Activated CD4-positive, alpha-beta T cell treated with anti-CD3 and anti-CD28 coated beads, Interleukin-2, amount 50 U/mL, for 48 hours (primary cell): ENCODE measurements at regions not wholly inside any gene's neighbourhood (a gene's known extent, or its start where the extent isn't known, plus 50 kb on each side); places are given as distances from the start of the nearest gene placed in this dataset.

ENCODE experiments used
- DNase-seq, 2 experiments: peaks; one replicate each; pipeline ENCODE4 v3.0.0-alpha.2; 2020

DNA sequence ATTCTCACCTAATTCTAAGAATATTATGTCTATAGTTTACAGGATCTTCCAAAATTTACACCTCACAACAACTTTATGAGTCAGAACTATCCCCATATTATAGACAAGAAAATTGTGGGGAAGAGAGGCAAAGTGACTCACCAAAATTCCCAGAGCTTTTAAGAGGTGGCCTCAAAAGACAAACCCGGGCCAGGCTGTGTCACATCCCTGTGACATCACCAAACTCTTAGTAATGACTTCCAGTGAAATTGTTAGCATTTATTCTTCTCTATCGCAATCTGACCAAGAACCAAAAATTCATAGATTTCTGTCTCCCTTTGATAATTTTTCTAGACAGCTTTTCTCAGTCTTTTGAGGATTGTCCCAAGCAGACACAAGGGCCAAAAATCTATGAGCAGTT, 134.3 kb downstream of the SNX19 start:
- no peak for DNase-seq

GRCh38 chr11:130782361-130783222, 133.7 kb downstream of the SNX19 start:
- no peak for DNase-seq

DNA sequence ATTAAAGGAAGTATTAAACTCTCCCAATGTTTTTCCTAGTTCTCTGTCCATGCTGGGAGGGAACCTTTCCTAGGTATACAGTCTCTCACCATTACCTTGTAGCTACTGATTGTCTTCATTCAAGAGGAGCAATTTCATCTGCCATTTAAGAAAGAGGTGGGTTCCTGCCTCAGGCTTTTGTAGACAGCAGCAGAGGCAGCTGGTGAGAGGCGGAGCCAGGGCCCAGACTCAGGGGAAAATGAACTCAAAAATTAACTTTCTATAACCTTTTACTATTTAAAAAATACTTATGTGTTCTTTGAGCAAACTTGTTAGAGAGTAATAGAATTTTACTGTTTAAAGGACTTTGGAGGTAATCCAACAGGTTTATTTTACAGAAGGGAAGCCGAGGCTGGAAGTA, 133.0 kb downstream of the SNX19 start:
- DNase-seq: no peak

DNA sequence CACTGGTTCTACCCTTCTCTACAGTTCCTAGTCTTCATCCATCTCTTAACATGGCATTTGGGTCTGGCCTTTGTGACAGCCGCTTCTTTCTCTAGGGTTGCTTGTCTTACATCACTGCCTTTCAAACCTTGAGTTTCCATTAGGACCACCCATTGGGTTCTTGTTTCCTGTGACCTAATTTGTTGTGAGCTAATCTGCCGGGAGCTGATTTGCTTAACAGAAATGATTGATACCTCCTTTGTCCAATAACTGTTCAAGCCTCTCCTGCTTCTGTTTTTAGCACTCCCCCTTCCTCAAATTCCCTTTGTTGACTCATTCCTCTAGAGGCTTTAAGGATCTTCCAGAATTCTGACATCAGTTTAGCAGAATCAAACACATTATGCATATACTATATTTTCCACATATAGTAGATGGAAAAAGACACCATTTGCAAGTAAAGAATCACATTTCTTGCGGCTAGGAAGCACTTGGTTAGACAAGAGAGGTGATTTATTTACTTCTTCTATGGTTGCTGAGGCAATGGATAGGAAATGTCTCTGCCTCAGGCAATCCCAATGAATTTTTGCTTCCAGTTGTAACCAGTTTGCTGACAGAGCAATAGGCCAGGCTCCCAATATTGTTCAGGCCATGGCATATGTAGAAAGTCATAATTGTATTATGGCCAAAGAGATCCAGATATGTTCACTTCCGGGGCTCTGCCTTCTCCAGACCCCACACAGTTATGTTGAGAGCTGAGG, 130.7 kb downstream of the SNX19 start:
- DNase-seq: no peak

GRCh38 chr11:130786586-130786985, 129.7 kb downstream of the SNX19 start:
- no peak for DNase-seq

GRCh38 chr11:130787092-130787616, 129.1 kb downstream of the SNX19 start:
- DNase-seq: no peak

GRCh38 chr11:130787973-130788570, 128.2 kb downstream of the SNX19 start:
- DNase-seq: no peak

GRCh38 chr11:130789056-130789640, 127.1 kb downstream of the SNX19 start:
- no peak for DNase-seq

GRCh38 chr11:130790689-130791088, 125.6 kb downstream of the SNX19 start:
- DNase-seq: no peak

GRCh38 chr11:130792772-130793171, 123.5 kb downstream of the SNX19 start:
- DNase-seq: no peak

DNA sequence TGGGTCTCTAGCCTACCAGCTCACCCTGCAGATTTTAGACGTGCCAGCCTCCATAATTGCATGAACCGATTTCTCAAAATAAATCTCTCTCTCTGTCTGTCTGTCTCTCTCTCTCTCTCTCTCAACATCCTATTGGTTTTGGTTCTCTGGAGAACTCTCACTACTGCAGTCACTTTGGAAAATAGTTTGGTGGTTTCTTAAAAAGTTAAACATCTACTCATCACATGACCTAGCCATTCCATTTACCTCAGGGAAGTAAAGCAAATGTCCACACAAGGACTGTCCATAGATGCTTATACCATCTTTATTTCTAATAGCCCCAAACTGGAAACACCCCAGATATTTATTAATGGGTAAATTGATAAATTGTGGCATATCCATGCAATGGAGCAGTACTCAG, 119.5 kb downstream of the SNX19 start:
- DNase-seq: no peak

DNA sequence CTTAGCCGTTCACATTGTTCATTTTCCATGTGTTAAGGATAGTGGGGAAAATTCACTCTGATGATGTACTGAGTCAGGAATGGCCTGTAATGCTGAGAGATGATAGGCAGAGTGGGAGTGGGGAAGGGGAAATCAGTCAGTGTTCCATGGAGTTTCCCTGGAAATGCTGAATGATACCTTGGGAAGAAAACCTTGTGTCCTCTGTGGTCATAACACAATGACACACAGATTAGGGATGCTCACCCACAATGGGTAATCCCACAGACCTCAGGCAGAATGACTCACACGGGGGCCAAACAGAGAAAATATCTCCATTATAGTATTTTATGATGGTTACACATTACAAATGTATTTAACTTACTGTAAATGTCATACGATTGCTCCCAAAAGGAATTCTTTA, 118.0 kb downstream of the SNX19 start:
- DNase-seq: no peak

DNA sequence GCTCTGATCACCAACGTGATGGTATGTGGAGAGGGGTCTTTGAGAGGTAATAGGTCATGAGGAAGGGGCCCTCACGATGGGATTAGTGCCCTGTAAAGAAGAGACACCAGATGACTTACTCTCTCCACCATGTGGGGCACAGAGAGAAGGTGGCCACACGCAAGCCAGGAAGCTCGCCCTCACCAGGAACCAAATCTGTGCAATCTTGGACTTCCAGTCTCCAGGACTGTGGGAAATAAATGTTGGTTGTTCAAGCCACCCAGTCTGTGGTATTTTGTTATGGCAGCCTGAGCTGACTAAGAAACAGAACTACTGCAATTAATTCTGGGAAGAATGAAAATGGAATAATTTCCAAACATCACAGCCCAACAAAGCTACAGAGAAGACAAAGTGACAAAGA, 117.5 kb downstream of the SNX19 start:
- DNase-seq: no peak

DNA sequence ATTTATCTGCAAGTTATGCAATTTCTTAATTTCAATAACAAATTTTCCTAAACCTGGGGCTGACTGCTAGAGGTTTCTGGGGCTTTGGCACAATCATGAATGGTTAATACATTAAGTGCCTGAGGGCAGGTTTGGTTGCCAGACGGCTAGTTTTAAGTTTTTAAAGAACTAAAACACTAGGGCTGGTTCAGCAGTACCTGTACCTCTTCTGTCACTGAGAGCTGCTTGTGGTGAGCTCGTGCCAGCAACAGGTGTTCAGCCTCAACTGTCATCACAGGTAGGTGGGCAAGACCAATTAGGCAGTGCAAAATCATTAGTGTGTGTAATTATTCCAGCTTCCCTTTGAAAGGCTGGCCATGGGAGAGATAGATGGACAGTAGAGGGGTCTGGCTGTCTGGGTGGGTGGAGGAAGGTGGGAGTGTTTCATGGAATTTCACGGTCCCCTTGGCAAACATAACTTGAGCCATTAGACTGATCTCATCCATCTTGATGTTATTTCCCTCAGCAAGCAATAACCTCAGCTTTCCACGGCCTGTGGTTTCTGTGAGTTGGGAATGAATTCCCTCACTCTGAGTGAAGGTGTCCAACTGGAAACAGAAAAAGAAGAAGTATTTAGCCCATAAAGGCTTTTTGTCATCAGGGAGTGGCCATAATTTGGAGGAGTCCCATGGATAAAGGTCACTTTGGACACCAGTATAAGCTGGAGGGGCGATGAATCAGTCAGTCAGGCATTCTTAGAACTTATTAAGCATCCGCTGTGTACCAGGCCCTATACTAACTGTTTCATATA, 114.8 kb downstream of the SNX19 start:
- no peak for DNase-seq

GRCh38 chr11:130802567-130802966, 113.7 kb downstream of the SNX19 start:
- DNase-seq: no peak

- no peak for DNase-seq
Measured at GRCh38 chr11:130804306-130805076, 111.8 kb downstream of the SNX19 start.

DNA sequence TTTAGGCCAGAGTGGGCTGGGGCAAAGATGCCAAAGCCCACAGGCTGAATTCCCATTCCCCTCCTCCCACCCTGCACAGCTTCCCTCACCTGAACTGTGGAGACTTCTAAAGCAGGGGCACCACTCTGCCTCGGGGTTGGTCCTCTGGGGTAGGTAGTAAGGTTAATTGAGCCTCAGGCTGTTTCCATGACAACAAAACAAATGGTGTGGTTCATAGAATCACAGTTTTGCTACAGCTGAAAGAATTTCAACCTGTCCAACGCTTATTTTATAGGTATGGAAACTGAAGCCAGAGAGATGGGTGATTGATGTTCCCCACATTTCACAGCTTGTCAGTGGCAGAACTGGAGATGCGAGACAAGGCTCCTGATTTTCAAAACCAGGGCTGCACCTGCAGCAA, 109.5 kb downstream of the SNX19 start:
- DNase-seq: no peak

DNA sequence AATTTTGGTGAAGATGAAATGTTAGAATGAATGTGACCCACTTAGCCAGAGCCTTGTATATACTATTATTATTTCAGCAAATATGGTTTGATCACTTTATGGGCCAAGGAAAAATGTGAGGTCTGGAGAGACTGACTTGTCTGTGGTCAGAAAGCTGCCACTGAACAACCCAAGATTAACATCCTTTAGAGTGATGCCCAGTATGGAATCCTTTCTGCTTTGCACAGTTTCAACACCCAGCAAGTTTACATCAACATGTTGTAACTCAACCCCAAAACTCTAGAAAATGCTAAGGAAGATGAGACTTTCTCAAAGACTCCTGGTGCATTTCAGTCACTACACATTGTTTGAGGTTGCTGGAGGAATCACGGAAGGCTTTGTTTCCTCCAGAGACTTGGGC, 107.7 kb downstream of the SNX19 start:
- no peak for DNase-seq

DNA sequence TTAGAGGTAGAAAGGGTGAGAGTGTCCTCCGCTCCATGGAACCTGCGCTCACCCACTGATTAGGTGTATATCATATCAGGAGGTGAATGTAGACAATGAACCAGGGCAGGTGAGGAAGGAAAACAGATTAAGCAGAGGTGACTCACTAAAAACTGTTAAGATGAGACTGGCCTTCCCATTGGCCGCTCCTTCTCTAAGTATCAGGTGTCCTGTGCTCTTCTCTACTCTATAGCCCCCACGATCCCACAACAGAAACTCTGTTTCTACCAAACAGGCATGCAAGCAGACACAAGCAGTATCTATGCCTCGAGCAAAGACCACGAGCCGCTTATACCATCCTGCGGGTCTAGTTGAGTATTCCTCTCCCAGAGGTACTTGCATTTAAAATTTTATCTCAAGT, 103.1 kb downstream of the SNX19 start:
- no peak for DNase-seq

GRCh38 chr11:130813638-130814037, 102.6 kb downstream of the SNX19 start:
- DNase-seq: no peak

DNA sequence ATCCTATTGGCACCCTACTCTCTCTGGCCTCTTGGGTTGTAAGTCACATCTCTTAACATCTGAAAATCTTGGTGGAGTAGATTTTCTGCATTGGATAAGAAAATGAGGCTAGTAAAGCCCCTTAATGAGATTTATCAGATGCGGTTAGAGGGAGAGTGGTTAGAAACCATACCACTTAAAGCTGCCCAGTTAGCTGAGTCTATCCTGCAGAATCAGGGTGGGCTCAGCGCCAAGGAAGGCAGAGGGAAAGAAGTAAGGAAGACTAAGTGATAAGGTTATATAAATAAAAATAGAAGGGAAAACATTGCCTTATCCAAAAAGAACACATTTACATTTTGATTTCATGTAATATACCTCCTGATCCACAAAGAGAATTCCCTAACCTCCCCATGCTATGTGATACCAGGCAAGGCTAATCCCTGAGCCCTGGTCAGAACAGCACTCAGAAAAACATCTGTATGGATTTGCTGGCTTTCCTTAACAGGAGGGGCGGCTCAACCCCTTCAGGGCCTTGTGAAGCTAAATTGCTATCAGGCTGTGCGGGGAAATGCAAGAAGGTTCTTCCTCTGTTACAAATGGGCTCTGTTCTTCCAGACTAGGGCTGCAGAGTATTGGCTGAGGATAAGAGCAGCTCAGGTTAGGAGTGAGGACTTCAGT, 101.7 kb downstream of the SNX19 start:
- no peak for DNase-seq
